ENCODE measurements at regions not wholly inside any gene's neighbourhood (a gene's known extent, or its start where the extent isn't known, plus 50 kb on each side); places are given as distances from the start of the nearest gene placed in this dataset.

GRCh38 chr11:93034723-93035039, 65.2 kb downstream of the MTNR1B start:
- Mint-ChIP-seq H3K4me3 (ENCODE audit: unreplicated experiment) (no peak overlapping the region), H3K36me3 (ENCODE audit: insufficient read depth, unreplicated experiment) (no peaks in the 10 kb centered on the region), H3K9me3 (ENCODE audit: unreplicated experiment) (no peaks in the 10 kb centered on the region), H3K27me3 (ENCODE audit: insufficient read depth, unreplicated experiment) (peaks cover 13% of the 10 kb centered on the region), H3K27ac (ENCODE audit: unreplicated experiment) (no peak overlapping the region), H3K4me1 (ENCODE audit: low read depth, unreplicated experiment) (no peaks in the 10 kb centered on the region)
- TF ChIP-seq CTCF (IDR thresholded peaks at IDR 0.05; ENCODE audit: insufficient read depth in 1 of 2, low read depth in 1 of 2, low read length in 1 of 2, severe bottlenecking in 1 of 2, unreplicated experiment in 1 of 2), result no peak
- ChIA-PET POLR2A (no interaction called here), CTCF (no interaction called here)
- Histone ChIP-seq H3K4me1 (no peaks in the 10 kb centered on the region), H3K4me3 (ENCODE audit: low read depth, low read length) (no peak overlapping the region), H3K9me3 (no peaks in the 10 kb centered on the region), H3K27me3 (replicated peaks; ENCODE audit: control insufficient read depth, insufficient read depth, low read length) (no peaks in the 10 kb centered on the region), H3K36me3 (ENCODE audit: control insufficient read depth, insufficient read depth, low read length) (no peaks in the 10 kb centered on the region)
- DNase-seq, result no peak
- no TSS peak for BruUV-seq (replicated peaks)
- intact Hi-C loops (cut with micrococcal nuclease; ENCODE audit: unreplicated experiment), result no loop called here

- H3K4me3 Mint-ChIP-seq (ENCODE audit: unreplicated experiment), result no peak overlapping the region
- Histone ChIP-seq H3K36me3 (ENCODE audit: control insufficient read depth, insufficient read depth, low read length) (no peaks in the 10 kb centered on the region), H3K27me3 (replicated peaks; ENCODE audit: control insufficient read depth, insufficient read depth, low read length) (no peaks in the 10 kb centered on the region), H3K4me3 (ENCODE audit: low read depth, low read length) (no peak overlapping the region), H3K4me1 (no peaks in the 10 kb centered on the region), H3K9me3 (no peaks in the 10 kb centered on the region)
- H3K27ac Mint-ChIP-seq (ENCODE audit: unreplicated experiment), result no peak overlapping the region
- no TSS peak for BruUV-seq (replicated peaks)
- DNase-seq, result no peak
- H3K36me3 Mint-ChIP-seq (ENCODE audit: insufficient read depth, unreplicated experiment), result no peaks in the 10 kb centered on the region
- peaks cover 13% of the 10 kb centered on the region for H3K9me3 Mint-ChIP-seq (ENCODE audit: unreplicated experiment)
- peaks cover 7% of the 10 kb centered on the region for H3K27me3 Mint-ChIP-seq (ENCODE audit: insufficient read depth, unreplicated experiment)
- no peak for TF ChIP-seq CTCF (IDR thresholded peaks at IDR 0.05; ENCODE audit: insufficient read depth in 1 of 2, low read depth in 1 of 2, low read length in 1 of 2, severe bottlenecking in 1 of 2, unreplicated experiment in 1 of 2)
- no peaks in the 10 kb centered on the region for H3K4me1 Mint-ChIP-seq (ENCODE audit: low read depth, unreplicated experiment)
- CTCF ChIA-PET, result interaction anchor here (0.7 kb wide), 1 partner anchor 51 kb away, joined by 7 read pairs; no protein-coding TSS in a partner anchor
- intact Hi-C loops (cut with micrococcal nuclease; ENCODE audit: unreplicated experiment), result no loop called here
- POLR2A ChIA-PET, result no interaction called here
Observed at GRCh38 chr11:93038521-93038920, 69.1 kb downstream of the MTNR1B start.

- ChIA-PET CTCF (no interaction called here), POLR2A (no interaction called here)
- Mint-ChIP-seq H3K4me3 (ENCODE audit: unreplicated experiment) (no peak overlapping the region), H3K9me3 (ENCODE audit: unreplicated experiment) (peaks cover 22% of the 10 kb centered on the region), H3K27ac (ENCODE audit: unreplicated experiment) (no peak overlapping the region), H3K36me3 (ENCODE audit: insufficient read depth, unreplicated experiment) (no peaks in the 10 kb centered on the region), H3K4me1 (ENCODE audit: low read depth, unreplicated experiment) (no peaks in the 10 kb centered on the region), H3K27me3 (ENCODE audit: insufficient read depth, unreplicated experiment) (peaks cover 7% of the 10 kb centered on the region)
- no peak for TF ChIP-seq CTCF (IDR thresholded peaks at IDR 0.05; ENCODE audit: insufficient read depth in 1 of 2, low read depth in 1 of 2, low read length in 1 of 2, severe bottlenecking in 1 of 2, unreplicated experiment in 1 of 2)
- H3K4me1 ChIP-seq, result no peaks in the 10 kb centered on the region
- no TSS peak for BruUV-seq (replicated peaks)
- H3K27me3 ChIP-seq (replicated peaks; ENCODE audit: control insufficient read depth, insufficient read depth, low read length), result no peaks in the 10 kb centered on the region
- no peak for DNase-seq
- no peak overlapping the region for H3K4me3 ChIP-seq (ENCODE audit: low read depth, low read length)
- no peaks in the 10 kb centered on the region for H3K9me3 ChIP-seq
- no peaks in the 10 kb centered on the region for H3K36me3 ChIP-seq (ENCODE audit: control insufficient read depth, insufficient read depth, low read length)
- intact Hi-C loops (cut with micrococcal nuclease; ENCODE audit: unreplicated experiment), result no loop called here
Observed at GRCh38 chr11:93039531-93040240, 70.2 kb downstream of the MTNR1B start.

Data from Caco-2 (cell line).